LNCaP clone FGC (cell line): ENCODE measurements at regions not wholly inside any gene's neighbourhood (a gene's known extent, or its start where the extent isn't known, plus 50 kb on each side); places are given as distances from the start of the nearest gene placed in this dataset.

Experiments
- DNase-seq: peaks from one replicate; pipeline ENCODE4 v3.0.0-alpha.2; 2011; ENCODE audit warnings: low read depth
- H3K4me3 ChIP-seq: 2 replicates; pipeline ENCODE4 v1.5.1; 2011; ENCODE audit warnings: mild to moderate bottlenecking, low read depth, low read length, control low read depth
- TF ChIP-seq, protein P1 (sequence below): IDR thresholded peaks from 2 replicates; pipeline ENCODE4 v1.5.1; 2012; ENCODE audit warnings: mild to moderate bottlenecking; ENCODE audit not compliant: control insufficient read depth, insufficient read depth; ENCODE audit errors: extremely low read depth

DNA sequence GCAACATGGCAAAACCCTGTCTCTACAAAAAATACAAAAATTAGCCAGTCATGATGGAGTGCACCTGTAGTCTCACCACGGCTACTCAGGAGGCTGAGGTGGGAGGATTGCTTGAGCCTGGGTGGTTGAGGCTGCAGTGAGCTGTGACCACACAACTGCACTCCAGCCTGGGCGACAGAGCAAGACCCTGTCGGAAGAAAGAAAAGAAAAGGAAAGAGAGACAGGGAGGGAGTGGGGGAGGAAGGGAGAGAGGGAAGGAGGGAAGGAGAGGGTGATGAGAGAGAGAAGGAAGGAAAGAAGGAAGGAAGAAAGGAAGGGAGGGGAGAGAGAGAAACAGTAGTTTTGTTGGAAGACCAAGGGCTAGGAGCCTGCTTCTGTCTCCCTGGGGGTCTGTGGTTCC is 142.4 kb downstream of the C9orf50 start:
- no peak overlapping the region for H3K4me3 ChIP-seq
- TF ChIP-seq, protein P1, sequence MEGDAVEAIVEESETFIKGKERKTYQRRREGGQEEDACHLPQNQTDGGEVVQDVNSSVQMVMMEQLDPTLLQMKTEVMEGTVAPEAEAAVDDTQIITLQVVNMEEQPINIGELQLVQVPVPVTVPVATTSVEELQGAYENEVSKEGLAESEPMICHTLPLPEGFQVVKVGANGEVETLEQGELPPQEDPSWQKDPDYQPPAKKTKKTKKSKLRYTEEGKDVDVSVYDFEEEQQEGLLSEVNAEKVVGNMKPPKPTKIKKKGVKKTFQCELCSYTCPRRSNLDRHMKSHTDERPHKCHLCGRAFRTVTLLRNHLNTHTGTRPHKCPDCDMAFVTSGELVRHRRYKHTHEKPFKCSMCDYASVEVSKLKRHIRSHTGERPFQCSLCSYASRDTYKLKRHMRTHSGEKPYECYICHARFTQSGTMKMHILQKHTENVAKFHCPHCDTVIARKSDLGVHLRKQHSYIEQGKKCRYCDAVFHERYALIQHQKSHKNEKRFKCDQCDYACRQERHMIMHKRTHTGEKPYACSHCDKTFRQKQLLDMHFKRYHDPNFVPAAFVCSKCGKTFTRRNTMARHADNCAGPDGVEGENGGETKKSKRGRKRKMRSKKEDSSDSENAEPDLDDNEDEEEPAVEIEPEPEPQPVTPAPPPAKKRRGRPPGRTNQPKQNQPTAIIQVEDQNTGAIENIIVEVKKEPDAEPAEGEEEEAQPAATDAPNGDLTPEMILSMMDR: no peak
- DNase-seq: no peak

DNA sequence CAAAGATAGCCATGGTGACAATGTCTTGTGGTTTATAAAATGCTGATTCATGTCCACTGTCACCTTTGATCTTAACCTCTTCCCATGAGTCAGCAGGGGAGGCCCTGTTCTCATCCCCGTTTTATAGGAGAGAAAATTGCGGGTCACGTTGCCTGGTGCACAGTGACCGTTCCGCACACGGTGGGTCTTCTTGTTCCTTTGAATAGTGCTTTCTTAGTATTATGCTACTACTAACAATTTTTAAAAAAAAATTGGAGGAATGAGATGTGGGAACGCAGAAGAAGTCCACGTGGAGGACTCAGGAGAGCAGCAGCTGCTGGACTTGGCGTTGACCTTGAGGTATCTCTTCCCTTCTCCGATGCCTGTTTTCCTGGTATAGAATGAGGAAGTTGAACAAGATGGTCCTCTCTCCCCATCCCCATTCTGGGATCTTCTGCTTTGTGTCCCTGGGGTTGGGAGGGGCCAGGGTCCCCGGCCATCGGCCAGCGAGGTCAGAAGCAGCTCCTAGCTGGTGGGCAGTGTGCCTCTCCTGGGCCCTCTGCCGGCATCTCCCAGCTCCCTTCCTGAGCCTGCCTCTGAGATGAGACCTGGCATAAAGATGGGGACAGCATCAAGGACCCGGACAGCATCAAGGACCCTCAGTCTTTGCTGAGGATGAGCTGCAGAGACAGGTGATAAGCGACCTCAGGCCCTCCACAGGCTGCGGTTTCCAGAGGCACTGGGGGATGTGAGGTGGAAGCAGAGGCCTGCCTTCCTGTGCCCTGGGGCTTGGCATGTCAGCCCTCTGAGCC is 143.9 kb downstream of the C9orf50 start:
- no peak for DNase-seq
- H3K4me3 ChIP-seq: no peak overlapping the region
- TF ChIP-seq, protein P1: no peak

DNA sequence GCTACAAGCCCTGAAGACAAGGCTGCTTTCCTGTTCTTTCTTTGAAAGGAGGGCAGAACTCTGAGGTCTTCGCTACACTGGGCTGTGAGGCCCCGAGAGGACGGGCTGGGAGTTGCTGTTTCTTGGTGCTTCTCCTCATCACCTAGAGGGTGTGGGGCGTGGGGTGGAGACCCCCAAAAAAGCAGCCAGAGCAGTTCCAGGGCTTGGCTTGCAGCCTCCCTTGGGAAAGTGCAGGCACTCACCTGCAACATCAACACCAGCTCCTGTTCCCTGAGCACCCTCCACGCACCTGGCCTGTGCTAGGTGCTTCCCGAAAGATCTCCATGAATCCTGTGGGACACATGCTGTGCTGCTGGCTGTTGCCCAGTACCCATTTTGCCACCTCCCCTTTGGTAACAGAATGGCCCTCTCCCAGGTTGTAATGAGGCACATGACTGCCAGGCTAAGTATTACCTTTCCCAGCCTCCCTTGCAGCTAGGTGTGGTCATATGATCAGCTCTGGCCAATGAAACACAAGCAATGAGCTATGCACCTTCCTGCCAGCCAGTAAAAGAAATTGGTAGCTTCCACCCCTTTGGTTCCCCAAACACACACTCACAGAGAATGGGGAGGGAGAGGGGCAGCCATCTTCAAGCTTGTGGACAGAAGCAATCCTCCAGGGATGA is 146.0 kb downstream of the C9orf50 start:
- DNase-seq: no peak

DNA sequence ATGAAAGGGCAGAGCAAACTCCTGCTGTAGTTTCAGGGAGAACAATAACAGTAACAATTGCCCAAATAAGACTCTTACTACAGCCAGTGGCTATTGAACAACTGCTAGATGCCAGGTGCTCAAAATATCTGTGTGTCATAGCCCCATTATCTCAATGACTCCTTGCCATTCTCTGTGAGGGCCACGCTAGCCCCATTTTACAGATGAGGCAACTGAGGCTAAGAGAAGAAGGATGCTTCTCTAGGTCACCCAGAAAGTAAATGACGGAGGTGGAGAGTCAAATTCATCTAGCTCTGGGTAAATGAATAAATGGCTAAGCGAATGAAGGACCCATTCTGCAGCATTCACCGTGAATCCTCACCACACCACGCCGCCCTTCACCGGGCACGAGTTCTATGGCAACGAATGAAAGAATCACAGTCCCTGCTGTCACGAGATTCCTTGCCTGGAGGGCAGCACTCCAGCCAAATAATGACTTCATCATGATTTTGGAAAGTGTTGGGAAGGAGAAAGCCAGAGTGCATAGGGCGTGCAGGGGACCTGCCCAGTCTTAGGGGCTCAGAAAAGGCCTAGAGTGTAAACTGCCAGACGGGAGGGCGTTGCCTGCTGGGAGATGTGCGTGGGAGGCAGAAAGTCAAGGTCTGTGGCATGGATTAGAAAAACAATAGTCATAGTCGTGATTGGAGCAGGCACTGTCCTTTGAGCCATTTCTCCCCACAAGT is 147.2 kb downstream of the C9orf50 start:
- TF ChIP-seq, protein P1: no peak
- no peak overlapping the region for H3K4me3 ChIP-seq
- no peak for DNase-seq

More for the DNA sequence above, 146.0 kb downstream of the C9orf50 start:
- TF ChIP-seq, protein P1: no peak
- H3K4me3 ChIP-seq: no peak overlapping the region

DNA sequence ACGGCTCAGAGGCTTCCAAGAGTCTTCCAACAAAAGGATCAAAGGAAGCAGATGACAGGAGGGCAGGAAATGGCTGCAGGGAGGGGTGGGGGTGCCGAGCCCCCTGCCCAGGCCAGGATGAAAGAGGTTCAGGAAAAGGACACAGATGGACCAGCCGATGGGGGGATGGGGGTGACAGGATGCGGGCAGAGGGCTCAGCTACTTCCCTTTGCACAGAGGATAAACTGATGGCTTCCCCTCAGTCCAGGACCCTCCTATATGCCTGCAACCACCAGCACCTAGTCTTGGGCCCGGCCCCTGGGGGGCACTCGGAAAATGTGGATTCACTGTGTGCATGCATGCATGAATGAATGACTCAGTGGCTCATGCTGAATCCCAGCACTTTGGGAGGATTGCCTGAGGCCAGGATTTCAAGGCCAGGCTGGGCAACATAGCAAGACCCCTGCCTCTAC is 148.2 kb downstream of the C9orf50 start:
- TF ChIP-seq, protein P1: no peak
- no peak for DNase-seq
- no peak overlapping the region for H3K4me3 ChIP-seq

DNA sequence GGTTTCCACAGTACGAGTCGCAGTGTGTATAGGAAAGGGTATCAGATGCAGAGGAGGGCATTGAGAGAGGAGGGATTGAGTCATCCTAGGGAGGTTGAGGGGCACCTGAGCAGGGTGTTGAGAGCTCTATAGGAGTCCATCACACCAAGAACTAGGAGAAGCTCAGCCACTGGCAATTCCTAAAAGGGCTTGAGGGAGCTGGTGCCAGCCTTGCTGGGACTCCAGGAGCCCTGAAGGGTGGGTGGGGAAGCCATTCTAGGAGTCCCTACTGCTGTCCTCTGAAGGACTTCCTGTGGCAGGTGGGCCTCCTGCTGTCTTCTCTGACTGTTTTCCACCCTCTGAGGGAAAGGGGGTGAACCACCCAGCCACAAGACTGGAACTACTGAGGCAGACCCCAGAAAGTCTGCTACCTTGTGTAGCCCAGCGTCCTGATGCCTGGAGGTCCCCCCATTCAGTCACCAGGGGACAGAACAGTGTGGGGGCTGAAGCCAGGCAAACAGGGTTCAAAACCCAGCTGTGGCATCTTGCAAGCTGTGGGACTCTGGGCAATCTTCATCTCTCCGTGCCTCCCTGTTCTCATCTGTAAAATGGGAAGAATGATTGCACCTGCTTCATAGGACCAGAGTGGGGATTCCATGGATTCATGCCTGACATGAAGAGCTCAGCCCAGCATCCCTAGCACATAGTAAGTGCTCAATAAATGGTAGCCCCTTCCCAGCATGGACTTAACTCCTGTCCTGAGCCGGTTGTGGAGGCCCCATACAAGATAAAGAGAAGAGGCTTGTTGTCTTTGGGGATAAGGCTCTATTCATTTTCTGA is 149.5 kb downstream of the C9orf50 start:
- no peak overlapping the region for H3K4me3 ChIP-seq
- DNase-seq: no peak
- TF ChIP-seq, protein P1: no peak
